Suprapubic skin (tissue), 4 donors: ENCODE measurements at regions not wholly inside any gene's neighbourhood (a gene's known extent, or its start where the extent isn't known, plus 50 kb on each side); places are given as distances from the start of the nearest gene placed in this dataset.

Experiments
- DNase-seq, 2 donors: peaks; one replicate each; pipeline ENCODE4 v3.0.0-alpha.2; 2019; ENCODE audit warnings: low spot score in 2 of 2
- H3K27ac ChIP-seq: fragments of 200-600 bp; sonication (generic); one replicate; pipeline ENCODE4 v1.5.1; 2019
- H3K27me3 ChIP-seq: fragments of 200-600 bp; sonication (generic); one replicate; pipeline ENCODE4 v1.5.1; 2019
- H3K36me3 ChIP-seq: fragments of 200-600 bp; sonication (generic); one replicate; pipeline ENCODE4 v1.5.1; 2019
- H3K4me1 ChIP-seq: fragments of 200-600 bp; sonication (generic); one replicate; pipeline ENCODE4 v1.5.1; 2019
- H3K4me3 ChIP-seq: fragments of 200-600 bp; sonication (generic); one replicate; pipeline ENCODE4 v1.5.1; 2019; ENCODE audit warnings: mild to moderate bottlenecking
- H3K9me3 ChIP-seq: fragments of 200-600 bp; sonication (generic); one replicate; pipeline ENCODE4 v1.5.1; 2019
- CTCF ChIP-seq, 2 donors: fragments of 200-600 bp in 1 of 2; fragments of 450-650 bp in 1 of 2; sonication (generic) in 1 of 2; IDR thresholded peaks; one replicate each; pipeline ENCODE4 v1.5.1; 2016 to 2019; ENCODE audit warnings: antibody characterized with exemption in 2 of 2, mild to moderate bottlenecking in 1 of 2, moderate library complexity in 1 of 2
- EP300 ChIP-seq: sonication (generic); formaldehyde crosslinking; IDR thresholded peaks from one replicate; pipeline ENCODE4 v1.6.1; 2017; ENCODE audit warnings: antibody characterized with exemption
- POLR2A ChIP-seq, 2 donors: fragments of 450-650 bp; IDR thresholded peaks; one replicate each; pipeline ENCODE4 v1.6.1; 2017; ENCODE audit warnings: antibody characterized with exemption in 2 of 2, mild to moderate bottlenecking in 2 of 2, moderate library complexity in 2 of 2
- POLR2AphosphoS5 ChIP-seq, 3 donors: sonication (generic); formaldehyde crosslinking; IDR thresholded peaks; one replicate each; pipeline ENCODE4 v1.6.1; 2017; ENCODE audit warnings: antibody characterized with exemption in 3 of 3
- WGBS: methylation state at CpG from one replicate; pipeline ENCODE4 v1.1.5; 2018; 5-methylcytosine and 5-hydroxymethylcytosine counted together

GRCh38 chr3:64859625-64860535, 172.1 kb upstream of the ADAMTS9 start:
- H3K27me3 ChIP-seq, result no peaks in the 10 kb centered on the region
- DNase-seq, result no peak
- 81% methylated on average over 6 of the region's 6 CpGs for WGBS
- no peaks in the 10 kb centered on the region for H3K4me1 ChIP-seq
- H3K9me3 ChIP-seq, result no peaks in the 10 kb centered on the region
- no peak overlapping the region for H3K27ac ChIP-seq
- TF ChIP-seq POLR2A (IDR thresholded peaks at IDR 0.05) (no peak), EP300 (no peak), CTCF (IDR thresholded peaks at IDR 0.05) (no peak), POLR2AphosphoS5 (IDR thresholded peaks at IDR 0.05) (no peak)
- H3K4me3 ChIP-seq, result no peak overlapping the region
- H3K36me3 ChIP-seq, result no peaks in the 10 kb centered on the region

- Histone ChIP-seq H3K27me3 (no peaks in the 10 kb centered on the region), H3K27ac (no peak overlapping the region), H3K4me3 (no peak overlapping the region), H3K9me3 (no peaks in the 10 kb centered on the region), H3K36me3 (no peaks in the 10 kb centered on the region), H3K4me1 (no peaks in the 10 kb centered on the region)
- 83% methylated on average over 3 of the region's 3 CpGs for WGBS
- DNase-seq, result no peak
- TF ChIP-seq EP300 (no peak), POLR2AphosphoS5 (IDR thresholded peaks at IDR 0.05) (no peak), POLR2A (IDR thresholded peaks at IDR 0.05) (no peak), CTCF (IDR thresholded peaks at IDR 0.05) (no peak)
These were observed 169.2 kb upstream of the ADAMTS9 start for GRCh38 chr3:64856977-64857516.

- Histone ChIP-seq H3K27ac (no peak overlapping the region), H3K4me1 (no peaks in the 10 kb centered on the region), H3K27me3 (no peaks in the 10 kb centered on the region), H3K9me3 (no peaks in the 10 kb centered on the region), H3K4me3 (no peak overlapping the region), H3K36me3 (no peaks in the 10 kb centered on the region)
- WGBS, result 87% methylated on average over 1 of the region's 1 CpG
- no peak for DNase-seq
- TF ChIP-seq CTCF (IDR thresholded peaks at IDR 0.05), result no peak
- no peak for TF ChIP-seq POLR2A (IDR thresholded peaks at IDR 0.05)
- no peak for TF ChIP-seq POLR2AphosphoS5 (IDR thresholded peaks at IDR 0.05)
- TF ChIP-seq EP300, result no peak
These were observed 168.3 kb upstream of the ADAMTS9 start for GRCh38 chr3:64856106-64856505.

- H3K36me3 ChIP-seq, result no peaks in the 10 kb centered on the region
- H3K4me3 ChIP-seq, result no peak overlapping the region
- H3K4me1 ChIP-seq, result no peaks in the 10 kb centered on the region
- no peak overlapping the region for H3K27ac ChIP-seq
- H3K27me3 ChIP-seq, result no peaks in the 10 kb centered on the region
- DNase-seq, result no peak
- 94% methylated on average over 2 of the region's 2 CpGs for WGBS
- TF ChIP-seq POLR2AphosphoS5 (IDR thresholded peaks at IDR 0.05), result no peak
- TF ChIP-seq POLR2A (IDR thresholded peaks at IDR 0.05), result no peak
- TF ChIP-seq CTCF (IDR thresholded peaks at IDR 0.05), result no peak
- no peak for TF ChIP-seq EP300
- no peaks in the 10 kb centered on the region for H3K9me3 ChIP-seq
These were observed 165.7 kb upstream of the ADAMTS9 start for GRCh38 chr3:64853456-64853855.

GRCh38 chr3:64852738-64853137, 164.9 kb upstream of the ADAMTS9 start:
- Histone ChIP-seq H3K27me3 (no peaks in the 10 kb centered on the region), H3K9me3 (no peaks in the 10 kb centered on the region), H3K4me3 (no peak overlapping the region), H3K4me1 (no peaks in the 10 kb centered on the region), H3K27ac (no peak overlapping the region), H3K36me3 (no peaks in the 10 kb centered on the region)
- DNase-seq, result no peak
- TF ChIP-seq CTCF (IDR thresholded peaks at IDR 0.05), result no peak
- no peak for TF ChIP-seq EP300
- no peak for TF ChIP-seq POLR2A (IDR thresholded peaks at IDR 0.05)
- TF ChIP-seq POLR2AphosphoS5 (IDR thresholded peaks at IDR 0.05), result no peak
- 62% methylated on average over 2 of the region's 2 CpGs for WGBS
